ENCODE measurements at regions not wholly inside any gene's neighbourhood (a gene's known extent, or its start where the extent isn't known, plus 50 kb on each side); places are given as distances from the start of the nearest gene placed in this dataset.
"Not testable (repeated sequence)": the region's sequence is repeated elsewhere in the genome, so short reads cannot be mapped to it uniquely, and the experiment has no call there.

GRCh38 chr1:8238141-8239038 lies 79.5 kb upstream of the SLC45A1 start:
- WGBS, 3 donors = 58 to 69% (median 67%) methylated on average over 20 of the region's 20 CpGs
- H3K27ac ChIP-seq (ENCODE audit: low read depth, low read length) = no peak overlapping the region

- no peak overlapping the region for H3K27ac ChIP-seq (ENCODE audit: low read depth, low read length)
- WGBS, 3 donors = 57 to 65% (median 59%) methylated on average over 25 of the region's 25 CpGs
Measured at GRCh38 chr1:8232036-8232757, 85.7 kb upstream of the SLC45A1 start.

GRCh38 chr1:8230292-8230621 lies 87.7 kb upstream of the SLC45A1 start:
- no peak overlapping the region for H3K27ac ChIP-seq (ENCODE audit: low read depth, low read length)
- WGBS, 3 donors = 77 to 82% (median 81%) methylated on average over 7 of the region's 7 CpGs

- no peak overlapping the region for H3K27ac ChIP-seq (ENCODE audit: low read depth, low read length)
- 96 to 100% (median 98%) methylated on average over 2 of the region's 2 CpGs for WGBS, 3 donors
Measured at GRCh38 chr1:8228253-8228652, 89.7 kb upstream of the SLC45A1 start.

GRCh38 chr1:8227674-8228073 lies 90.2 kb upstream of the SLC45A1 start:
- WGBS, 3 donors = 96 to 100% (median 96%) methylated on average over 2 of the region's 2 CpGs
- not testable (repeated sequence) for H3K27ac ChIP-seq (ENCODE audit: low read depth, low read length)

- H3K27ac ChIP-seq (ENCODE audit: low read depth, low read length) = no peak overlapping the region
- WGBS, 3 donors = 55 to 83% (median 61%) methylated on average over 5 of the region's 5 CpGs
Measured at GRCh38 chr1:8226747-8227146, 91.2 kb upstream of the SLC45A1 start.

- not testable (repeated sequence) for H3K27ac ChIP-seq (ENCODE audit: low read depth, low read length)
Measured at GRCh38 chr1:8226024-8226423, 91.9 kb upstream of the SLC45A1 start.

GRCh38 chr1:8223526-8223925 lies 94.4 kb upstream of the SLC45A1 start:
- 88 to 95% (median 92%) methylated on average over 5 of the region's 5 CpGs for WGBS, 3 donors
- H3K27ac ChIP-seq (ENCODE audit: low read depth, low read length) = no peak overlapping the region

More at GRCh38 chr1:8226024-8226423, 91.9 kb upstream of the SLC45A1 start:
- WGBS, 3 donors = 95 to 96% (median 95%) methylated on average over 5 of the region's 5 CpGs

GRCh38 chr1:8222789-8223188 lies 95.1 kb upstream of the SLC45A1 start:
- H3K27ac ChIP-seq (ENCODE audit: low read depth, low read length) = no peak overlapping the region
- 91 to 98% (median 97%) methylated on average over 10 of the region's 10 CpGs for WGBS, 3 donors

- 54 to 72% (median 69%) methylated on average over 4 of the region's 4 CpGs for WGBS, 3 donors
- no peak overlapping the region for H3K27ac ChIP-seq (ENCODE audit: low read depth, low read length)
Measured at GRCh38 chr1:8219530-8219929, 98.4 kb upstream of the SLC45A1 start.

GRCh38 chr1:8218351-8219092 lies 99.4 kb upstream of the SLC45A1 start:
- H3K27ac ChIP-seq (ENCODE audit: low read depth, low read length) = no peak overlapping the region
- 64 to 89% (median 71%) methylated on average over 10 of the region's 10 CpGs for WGBS, 3 donors

GRCh38 chr1:8217809-8218208 lies 100.1 kb upstream of the SLC45A1 start:
- 70 to 79% (median 76%) methylated on average over 4 of the region's 4 CpGs for WGBS, 3 donors

GRCh38 chr1:8217011-8217711 lies 100.8 kb upstream of the SLC45A1 start:
- H3K27ac ChIP-seq (ENCODE audit: low read depth, low read length) = no peak overlapping the region
- 2 to 5% (median 4%) methylated on average over 41 to 70 of the region's 70 CpGs for WGBS, 3 donors

More at GRCh38 chr1:8217809-8218208, 100.1 kb upstream of the SLC45A1 start:
- no peak overlapping the region for H3K27ac ChIP-seq (ENCODE audit: low read depth, low read length)

- 18 to 75% (median 45%) methylated on average over 1 of the region's 1 CpG for WGBS, 3 donors
- H3K27ac ChIP-seq (ENCODE audit: low read depth, low read length) = no peak overlapping the region
Measured at GRCh38 chr1:8216005-8216404, 101.9 kb upstream of the SLC45A1 start.

GRCh38 chr1:8214501-8215173 lies 103.3 kb upstream of the SLC45A1 start:
- no peak overlapping the region for H3K27ac ChIP-seq (ENCODE audit: low read depth, low read length)
- WGBS, 3 donors = 77 to 90% (median 77%) methylated on average over 6 of the region's 6 CpGs

- no peak overlapping the region for H3K27ac ChIP-seq (ENCODE audit: low read depth, low read length)
- WGBS, 3 donors = 72 to 78% (median 76%) methylated on average over 9 of the region's 9 CpGs
Measured at GRCh38 chr1:8213676-8214075, 104.2 kb upstream of the SLC45A1 start.

- H3K27ac ChIP-seq (ENCODE audit: low read depth, low read length) = no peak overlapping the region
- WGBS, 3 donors = 69 to 96% (median 79%) methylated on average over 9 of the region's 9 CpGs
Measured at GRCh38 chr1:8213136-8213535, 104.8 kb upstream of the SLC45A1 start.

GRCh38 chr1:8212580-8213031 lies 105.3 kb upstream of the SLC45A1 start:
- 84 to 87% (median 85%) methylated on average over 8 of the region's 8 CpGs for WGBS, 3 donors

More at GRCh38 chr1:8212580-8213031, 105.3 kb upstream of the SLC45A1 start:
- no peak overlapping the region for H3K27ac ChIP-seq (ENCODE audit: low read depth, low read length)

Data from adipose tissue (tissue), 3 donors.